ENCODE measurements at regions not wholly inside any gene's neighbourhood (a gene's known extent, or its start where the extent isn't known, plus 50 kb on each side); places are given as distances from the start of the nearest gene placed in this dataset.

GRCh38 chr2:192534072-192534471, 339.3 kb upstream of the TMEFF2 start (continued):
- TF ChIP-seq, protein P1, sequence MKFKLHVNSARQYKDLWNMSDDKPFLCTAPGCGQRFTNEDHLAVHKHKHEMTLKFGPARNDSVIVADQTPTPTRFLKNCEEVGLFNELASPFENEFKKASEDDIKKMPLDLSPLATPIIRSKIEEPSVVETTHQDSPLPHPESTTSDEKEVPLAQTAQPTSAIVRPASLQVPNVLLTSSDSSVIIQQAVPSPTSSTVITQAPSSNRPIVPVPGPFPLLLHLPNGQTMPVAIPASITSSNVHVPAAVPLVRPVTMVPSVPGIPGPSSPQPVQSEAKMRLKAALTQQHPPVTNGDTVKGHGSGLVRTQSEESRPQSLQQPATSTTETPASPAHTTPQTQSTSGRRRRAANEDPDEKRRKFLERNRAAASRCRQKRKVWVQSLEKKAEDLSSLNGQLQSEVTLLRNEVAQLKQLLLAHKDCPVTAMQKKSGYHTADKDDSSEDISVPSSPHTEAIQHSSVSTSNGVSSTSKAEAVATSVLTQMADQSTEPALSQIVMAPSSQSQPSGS (CRISPR knock-in tag; IDR thresholded peaks at IDR 0.05): no peak
- TF ChIP-seq, protein P2, sequence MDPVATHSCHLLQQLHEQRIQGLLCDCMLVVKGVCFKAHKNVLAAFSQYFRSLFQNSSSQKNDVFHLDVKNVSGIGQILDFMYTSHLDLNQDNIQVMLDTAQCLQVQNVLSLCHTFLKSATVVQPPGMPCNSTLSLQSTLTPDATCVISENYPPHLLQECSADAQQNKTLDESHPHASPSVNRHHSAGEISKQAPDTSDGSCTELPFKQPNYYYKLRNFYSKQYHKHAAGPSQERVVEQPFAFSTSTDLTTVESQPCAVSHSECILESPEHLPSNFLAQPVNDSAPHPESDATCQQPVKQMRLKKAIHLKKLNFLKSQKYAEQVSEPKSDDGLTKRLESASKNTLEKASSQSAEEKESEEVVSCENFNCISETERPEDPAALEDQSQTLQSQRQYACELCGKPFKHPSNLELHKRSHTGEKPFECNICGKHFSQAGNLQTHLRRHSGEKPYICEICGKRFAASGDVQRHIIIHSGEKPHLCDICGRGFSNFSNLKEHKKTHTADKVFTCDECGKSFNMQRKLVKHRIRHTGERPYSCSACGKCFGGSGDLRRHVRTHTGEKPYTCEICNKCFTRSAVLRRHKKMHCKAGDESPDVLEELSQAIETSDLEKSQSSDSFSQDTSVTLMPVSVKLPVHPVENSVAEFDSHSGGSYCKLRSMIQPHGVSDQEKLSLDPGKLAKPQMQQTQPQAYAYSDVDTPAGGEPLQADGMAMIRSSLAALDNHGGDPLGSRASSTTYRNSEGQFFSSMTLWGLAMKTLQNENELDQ (CRISPR knock-in tag; IDR thresholded peaks at IDR 0.05; ENCODE audit: borderline replicate concordance): no peak
- TF ChIP-seq RBM39 (IDR thresholded peaks at IDR 0.05; ENCODE audit: low read depth, low read length, poor library complexity, severe bottlenecking): no peak
- TF ChIP-seq, protein P3, sequence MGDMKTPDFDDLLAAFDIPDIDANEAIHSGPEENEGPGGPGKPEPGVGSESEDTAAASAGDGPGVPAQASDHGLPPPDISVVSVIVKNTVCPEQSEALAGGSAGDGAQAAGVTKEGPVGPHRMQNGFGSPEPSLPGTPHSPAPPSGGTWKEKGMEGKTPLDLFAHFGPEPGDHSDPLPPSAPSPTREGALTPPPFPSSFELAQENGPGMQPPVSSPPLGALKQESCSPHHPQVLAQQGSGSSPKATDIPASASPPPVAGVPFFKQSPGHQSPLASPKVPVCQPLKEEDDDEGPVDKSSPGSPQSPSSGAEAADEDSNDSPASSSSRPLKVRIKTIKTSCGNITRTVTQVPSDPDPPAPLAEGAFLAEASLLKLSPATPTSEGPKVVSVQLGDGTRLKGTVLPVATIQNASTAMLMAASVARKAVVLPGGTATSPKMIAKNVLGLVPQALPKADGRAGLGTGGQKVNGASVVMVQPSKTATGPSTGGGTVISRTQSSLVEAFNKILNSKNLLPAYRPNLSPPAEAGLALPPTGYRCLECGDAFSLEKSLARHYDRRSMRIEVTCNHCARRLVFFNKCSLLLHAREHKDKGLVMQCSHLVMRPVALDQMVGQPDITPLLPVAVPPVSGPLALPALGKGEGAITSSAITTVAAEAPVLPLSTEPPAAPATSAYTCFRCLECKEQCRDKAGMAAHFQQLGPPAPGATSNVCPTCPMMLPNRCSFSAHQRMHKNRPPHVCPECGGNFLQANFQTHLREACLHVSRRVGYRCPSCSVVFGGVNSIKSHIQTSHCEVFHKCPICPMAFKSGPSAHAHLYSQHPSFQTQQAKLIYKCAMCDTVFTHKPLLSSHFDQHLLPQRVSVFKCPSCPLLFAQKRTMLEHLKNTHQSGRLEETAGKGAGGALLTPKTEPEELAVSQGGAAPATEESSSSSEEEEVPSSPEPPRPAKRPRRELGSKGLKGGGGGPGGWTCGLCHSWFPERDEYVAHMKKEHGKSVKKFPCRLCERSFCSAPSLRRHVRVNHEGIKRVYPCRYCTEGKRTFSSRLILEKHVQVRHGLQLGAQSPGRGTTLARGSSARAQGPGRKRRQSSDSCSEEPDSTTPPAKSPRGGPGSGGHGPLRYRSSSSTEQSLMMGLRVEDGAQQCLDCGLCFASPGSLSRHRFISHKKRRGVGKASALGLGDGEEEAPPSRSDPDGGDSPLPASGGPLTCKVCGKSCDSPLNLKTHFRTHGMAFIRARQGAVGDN (CRISPR knock-in tag; IDR thresholded peaks at IDR 0.05): no peak
- TF ChIP-seq ZNF678 (CRISPR knock-in tag; IDR thresholded peaks at IDR 0.05): no peak
